SK-N-SH treated with all-trans-retinoic acid at 6 μM for 48 hours (cell line): ENCODE measurements at regions not wholly inside any gene's neighbourhood (a gene's known extent, or its start where the extent isn't known, plus 50 kb on each side); places are given as distances from the start of the nearest gene placed in this dataset.

ENCODE experiments used
- ISL1 ChIP-seq: fragments of 250-450 bp; sonication (Bioruptor Pico); IDR thresholded peaks from 2 replicates; pipeline ENCODE4 v2.1.2; 2022; ENCODE audit warnings: mild to moderate bottlenecking, moderate library complexity
- RARB ChIP-seq: fragments of 250-450 bp; sonication (Bioruptor Pico); IDR thresholded peaks from 2 replicates; pipeline ENCODE4 v1.8.0; 2021; ENCODE audit warnings: mild to moderate bottlenecking, moderate library complexity
- TF ChIP-seq, protein P1 (sequence below): fragments of 250-450 bp; sonication (Bioruptor Pico); IDR thresholded peaks from 2 replicates; pipeline ENCODE4 v1.5.1; 2020; ENCODE audit warnings: low read depth, mild to moderate bottlenecking, moderate library complexity

DNA sequence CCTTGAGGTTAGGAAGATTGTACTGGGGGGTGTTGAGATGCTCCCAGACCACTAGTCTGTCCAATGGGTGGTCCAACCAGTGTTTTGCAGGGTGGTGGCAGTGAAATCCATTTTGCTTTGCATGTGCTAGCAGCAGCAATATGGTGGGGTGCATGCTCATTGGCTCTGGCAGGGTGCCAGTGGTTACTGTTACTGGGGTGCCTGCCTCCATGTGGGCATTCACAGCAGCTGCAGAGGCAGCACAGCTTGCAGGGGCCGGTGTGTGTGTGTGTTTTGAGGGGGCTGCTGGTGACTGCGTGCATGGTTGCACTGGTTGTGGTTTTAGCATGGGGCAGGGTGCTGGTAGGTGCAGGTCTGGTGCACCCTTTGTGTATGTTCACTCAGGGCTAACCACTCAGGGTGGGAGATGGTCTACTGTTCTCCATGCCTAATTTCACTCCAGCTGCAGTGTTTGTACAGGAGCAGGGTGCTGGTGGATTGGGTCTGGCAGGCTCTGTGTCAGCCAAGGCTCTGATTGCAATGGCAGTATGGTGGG lies 265.4 kb downstream of the NUP35 start:
- TF ChIP-seq, protein P1, sequence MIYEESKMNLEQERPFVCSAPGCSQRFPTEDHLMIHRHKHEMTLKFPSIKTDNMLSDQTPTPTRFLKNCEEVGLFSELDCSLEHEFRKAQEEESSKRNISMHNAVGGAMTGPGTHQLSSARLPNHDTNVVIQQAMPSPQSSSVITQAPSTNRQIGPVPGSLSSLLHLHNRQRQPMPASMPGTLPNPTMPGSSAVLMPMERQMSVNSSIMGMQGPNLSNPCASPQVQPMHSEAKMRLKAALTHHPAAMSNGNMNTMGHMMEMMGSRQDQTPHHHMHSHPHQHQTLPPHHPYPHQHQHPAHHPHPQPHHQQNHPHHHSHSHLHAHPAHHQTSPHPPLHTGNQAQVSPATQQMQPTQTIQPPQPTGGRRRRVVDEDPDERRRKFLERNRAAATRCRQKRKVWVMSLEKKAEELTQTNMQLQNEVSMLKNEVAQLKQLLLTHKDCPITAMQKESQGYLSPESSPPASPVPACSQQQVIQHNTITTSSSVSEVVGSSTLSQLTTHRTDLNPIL = no peak
- no peak for TF ChIP-seq ISL1 (CRISPR knock-in tag)
- no peak for TF ChIP-seq RARB (CRISPR knock-in tag)
